Upper lobe of left lung (tissue), 4 donors: ENCODE measurements at regions not wholly inside any gene's neighbourhood (a gene's known extent, or its start where the extent isn't known, plus 50 kb on each side); places are given as distances from the start of the nearest gene placed in this dataset.

Source experiments
- CTCF ChIP-seq, 6 experiments: fragments of 450-650 bp in 4 of 6; fragments of 200-600 bp in 2 of 6; sonication (generic) in 2 of 6; IDR thresholded peaks; one replicate each; pipeline ENCODE4 v1.5.1; 2016 to 2019; ENCODE audit warnings: antibody characterized with exemption in 6 of 6
- EP300 ChIP-seq, 4 donors: sonication (generic); formaldehyde crosslinking; IDR thresholded peaks; one replicate each; pipeline ENCODE4 v1.5.1; 2017; ENCODE audit warnings: antibody characterized with exemption in 4 of 4, control low read depth in 2 of 4
- POLR2A ChIP-seq, 4 donors: fragments of 450-650 bp; IDR thresholded peaks; one replicate each; pipeline ENCODE4 v1.5.1; 2016 to 2017; ENCODE audit warnings: antibody characterized with exemption in 4 of 4, mild to moderate bottlenecking in 2 of 4
- POLR2AphosphoS5 ChIP-seq, 2 donors: sonication (generic); formaldehyde crosslinking; IDR thresholded peaks; one replicate each; pipeline ENCODE4 v1.5.1; 2017; ENCODE audit warnings: antibody characterized with exemption in 2 of 2

- TF ChIP-seq POLR2AphosphoS5 (IDR thresholded peaks at IDR 0.05), result no peak
- TF ChIP-seq POLR2A (IDR thresholded peaks at IDR 0.05), result no peak
- TF ChIP-seq CTCF (IDR thresholded peaks at IDR 0.05), result no peak
- no peak for TF ChIP-seq EP300 (IDR thresholded peaks at IDR 0.05)
Measured at GRCh38 chr2:224190936-224191270, 151.8 kb upstream of the SERPINE2 start.
